Upper lobe of left lung (tissue), 4 donors: ENCODE measurements at regions not wholly inside any gene's neighbourhood (a gene's known extent, or its start where the extent isn't known, plus 50 kb on each side); places are given as distances from the start of the nearest gene placed in this dataset.
A peak's percentile ranks its signal among the peaks of the same experiment; 100 is the strongest.

Experiments
- CTCF ChIP-seq, 6 experiments: fragments of 450-650 bp in 4 of 6; fragments of 200-600 bp in 2 of 6; sonication (generic) in 2 of 6; IDR thresholded peaks; one replicate each; pipeline ENCODE4 v1.5.1; 2016 to 2019; ENCODE audit warnings: antibody characterized with exemption in 6 of 6
- POLR2A ChIP-seq, 4 donors: fragments of 450-650 bp; IDR thresholded peaks; one replicate each; pipeline ENCODE4 v1.5.1; 2016 to 2017; ENCODE audit warnings: antibody characterized with exemption in 4 of 4, mild to moderate bottlenecking in 2 of 4
- POLR2AphosphoS5 ChIP-seq, 2 donors: sonication (generic); formaldehyde crosslinking; IDR thresholded peaks; one replicate each; pipeline ENCODE4 v1.5.1; 2017; ENCODE audit warnings: antibody characterized with exemption in 2 of 2

- TF ChIP-seq POLR2A (IDR thresholded peaks at IDR 0.05) (no peak), POLR2AphosphoS5 (IDR thresholded peaks at IDR 0.05) (peak in 1 of 2 donors; percentile 27), CTCF (IDR thresholded peaks at IDR 0.05) (no peak)
Measured at GRCh38 chr5:40437452-40437861, 242.3 kb upstream of the PTGER4 start.
